H1 (cell line): ENCODE measurements at regions not wholly inside any gene's neighbourhood (a gene's known extent, or its start where the extent isn't known, plus 50 kb on each side); places are given as distances from the start of the nearest gene placed in this dataset.

ENCODE experiments used
- ATF2 ChIP-seq: IDR thresholded peaks from 2 replicates; pipeline ENCODE4 v1.6.1; 2012; ENCODE audit warnings: low read length, inconsistent platforms
- CHD7 ChIP-seq: fragments of 300-600 bp; sonication (generic); IDR thresholded peaks from 2 replicates; pipeline ENCODE4 v1.7.1; 2012; ENCODE audit warnings: low read length, moderate library complexity, mild to moderate bottlenecking, inconsistent platforms; ENCODE audit not compliant: insufficient replicate concordance
- HDAC6 ChIP-seq: IDR thresholded peaks from one replicate; pipeline ENCODE4 v1.7.1; 2012; ENCODE audit warnings: low read depth, mild to moderate bottlenecking, inconsistent platforms, low read length, moderate library complexity
- POLR2A ChIP-seq, 2 experiments: IDR thresholded peaks; 1 replicate in 1 of 2; 2 replicates in 1 of 2; pipeline ENCODE4 v1.6.1; 2011; ENCODE audit warnings: low read depth in 2 of 2, low read length in 2 of 2, mild to moderate bottlenecking in 2 of 2; ENCODE audit errors: control extremely low read depth in 1 of 2
- RXRA ChIP-seq: IDR thresholded peaks from 2 replicates; pipeline ENCODE4 v1.6.1; 2011; ENCODE audit warnings: low read depth, mild to moderate bottlenecking, low read length, moderate library complexity; ENCODE audit not compliant: insufficient read depth
- SIN3A ChIP-seq, 2 experiments: IDR thresholded peaks in 1 of 2; conservative IDR thresholded peaks in 1 of 2; 2 replicates each; pipeline ENCODE4 v1.6.1; 2011 to 2012; ENCODE audit warnings: low read length in 2 of 2, improper control_type of control experiment in 1 of 2, low read depth in 1 of 2, mild to moderate bottlenecking in 1 of 2
- TAF1 ChIP-seq: IDR thresholded peaks from 2 replicates; pipeline ENCODE4 v1.6.1; 2011; ENCODE audit warnings: mild to moderate bottlenecking, low read depth, low read length

DNA sequence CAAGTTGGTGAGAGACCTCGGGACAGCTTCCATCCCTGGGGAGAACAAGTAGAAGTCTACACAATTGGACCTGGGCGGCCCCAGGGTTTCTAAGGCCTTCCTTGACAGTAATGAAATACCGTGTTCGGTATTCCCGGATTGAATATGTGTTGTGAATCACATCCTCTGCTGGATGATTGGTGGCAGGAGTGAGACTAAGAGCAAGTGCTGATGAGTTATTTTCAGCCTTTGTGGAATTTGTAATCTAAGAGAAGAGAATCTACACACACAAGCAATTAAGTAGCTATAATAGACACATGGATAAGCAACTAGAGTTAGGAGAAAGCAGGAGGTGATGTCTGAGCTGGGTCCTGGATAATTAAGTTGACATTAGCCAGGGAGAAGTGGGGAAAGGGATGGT is 64.8 kb upstream of the VWC2 start (continued):
- no peak for TF ChIP-seq CHD7
- no peak for TF ChIP-seq RXRA
- no peak for TF ChIP-seq ATF2
- TF ChIP-seq HDAC6, result no peak
- no peak for TF ChIP-seq SIN3A (conservative IDR thresholded peaks at IDR 0.05 in 1 of 2, IDR thresholded peaks at IDR 0.05 in 1 of 2; ENCODE audit: low read depth in 1 of 2, low read length in 2 of 2)
- TF ChIP-seq TAF1, result no peak
- TF ChIP-seq POLR2A (IDR thresholded peaks at IDR 0.05; ENCODE audit: control extremely low read depth in 1 of 2, low read depth in 2 of 2, low read length in 2 of 2), result no peak
- TF ChIP-seq, all 59 proteins: peak for 0
